ENCODE measurements at regions not wholly inside any gene's neighbourhood (a gene's known extent, or its start where the extent isn't known, plus 50 kb on each side); places are given as distances from the start of the nearest gene placed in this dataset.

DNA sequence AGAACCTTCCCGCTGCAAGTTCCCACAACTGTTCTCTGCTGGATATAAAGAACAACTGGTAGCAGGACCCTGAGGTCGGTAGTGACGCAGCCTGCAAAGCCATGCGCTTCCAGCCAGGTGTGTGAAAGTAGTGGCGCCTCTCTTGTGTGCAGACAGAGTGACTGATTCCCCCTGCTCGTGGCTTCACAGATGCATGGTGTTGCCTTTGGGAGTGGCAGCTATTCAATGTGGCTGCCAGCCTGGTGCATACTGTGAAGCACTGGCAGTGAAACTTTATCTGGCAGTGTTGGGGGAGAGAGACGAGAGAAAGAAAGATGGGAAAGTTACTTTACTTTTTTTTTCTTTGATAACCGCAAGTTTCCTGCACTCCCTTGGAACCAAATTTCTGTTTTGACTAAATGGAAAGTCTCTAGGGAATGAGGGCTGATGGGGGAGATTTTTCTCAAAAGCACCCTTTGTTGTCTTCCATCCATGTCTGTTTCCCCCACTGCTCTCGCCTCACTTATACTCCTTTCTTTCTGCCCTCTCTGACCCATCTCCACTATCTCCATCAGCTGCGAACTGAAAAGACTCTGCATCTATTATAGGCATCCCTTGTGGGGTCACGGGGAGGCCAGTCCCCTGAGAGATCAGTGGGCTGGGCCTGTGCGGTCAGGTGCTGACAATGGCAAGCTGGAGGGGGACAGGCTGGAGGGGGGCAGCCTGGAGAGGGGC, 90.0 kb upstream of the TNP1 start (continued):
- no peak for TF ChIP-seq RAD21 (IDR thresholded peaks at IDR 0.05; ENCODE audit: low read length)
- TF ChIP-seq SMC3 (IDR thresholded peaks at IDR 0.05; ENCODE audit: low read depth, low read length), result no peak
- no peak for TF ChIP-seq SIN3A (IDR thresholded peaks at IDR 0.05; ENCODE audit: borderline replicate concordance, low read depth, low read length)
- no peak for TF ChIP-seq RXRA (IDR thresholded peaks at IDR 0.05; ENCODE audit: borderline replicate concordance, low read depth)
- no peak for TF ChIP-seq GABPA (IDR thresholded peaks at IDR 0.05; ENCODE audit: low read depth)
- TF ChIP-seq, protein P1, sequence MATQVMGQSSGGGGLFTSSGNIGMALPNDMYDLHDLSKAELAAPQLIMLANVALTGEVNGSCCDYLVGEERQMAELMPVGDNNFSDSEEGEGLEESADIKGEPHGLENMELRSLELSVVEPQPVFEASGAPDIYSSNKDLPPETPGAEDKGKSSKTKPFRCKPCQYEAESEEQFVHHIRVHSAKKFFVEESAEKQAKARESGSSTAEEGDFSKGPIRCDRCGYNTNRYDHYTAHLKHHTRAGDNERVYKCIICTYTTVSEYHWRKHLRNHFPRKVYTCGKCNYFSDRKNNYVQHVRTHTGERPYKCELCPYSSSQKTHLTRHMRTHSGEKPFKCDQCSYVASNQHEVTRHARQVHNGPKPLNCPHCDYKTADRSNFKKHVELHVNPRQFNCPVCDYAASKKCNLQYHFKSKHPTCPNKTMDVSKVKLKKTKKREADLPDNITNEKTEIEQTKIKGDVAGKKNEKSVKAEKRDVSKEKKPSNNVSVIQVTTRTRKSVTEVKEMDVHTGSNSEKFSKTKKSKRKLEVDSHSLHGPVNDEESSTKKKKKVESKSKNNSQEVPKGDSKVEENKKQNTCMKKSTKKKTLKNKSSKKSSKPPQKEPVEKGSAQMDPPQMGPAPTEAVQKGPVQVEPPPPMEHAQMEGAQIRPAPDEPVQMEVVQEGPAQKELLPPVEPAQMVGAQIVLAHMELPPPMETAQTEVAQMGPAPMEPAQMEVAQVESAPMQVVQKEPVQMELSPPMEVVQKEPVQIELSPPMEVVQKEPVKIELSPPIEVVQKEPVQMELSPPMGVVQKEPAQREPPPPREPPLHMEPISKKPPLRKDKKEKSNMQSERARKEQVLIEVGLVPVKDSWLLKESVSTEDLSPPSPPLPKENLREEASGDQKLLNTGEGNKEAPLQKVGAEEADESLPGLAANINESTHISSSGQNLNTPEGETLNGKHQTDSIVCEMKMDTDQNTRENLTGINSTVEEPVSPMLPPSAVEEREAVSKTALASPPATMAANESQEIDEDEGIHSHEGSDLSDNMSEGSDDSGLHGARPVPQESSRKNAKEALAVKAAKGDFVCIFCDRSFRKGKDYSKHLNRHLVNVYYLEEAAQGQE (IDR thresholded peaks at IDR 0.05; ENCODE audit: low read depth, low read length), result no peak

DNA sequence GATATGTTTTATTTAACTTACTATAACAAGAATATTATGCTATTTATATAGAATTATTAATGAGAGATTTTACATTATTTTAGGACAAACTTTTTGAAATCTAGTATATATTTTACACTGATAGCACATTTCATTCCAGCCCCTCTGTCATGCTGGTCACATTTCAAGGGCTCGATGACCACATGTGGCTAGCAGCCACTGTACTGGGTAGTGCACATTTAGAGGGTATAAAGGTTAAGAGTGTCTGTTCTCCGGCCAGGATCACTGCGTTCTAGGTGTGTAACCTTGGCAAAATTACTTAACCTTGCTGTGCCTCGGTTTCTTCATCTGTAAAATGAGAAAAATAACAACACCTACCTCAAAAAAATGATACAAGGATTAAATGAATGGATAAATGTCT, 87.2 kb upstream of the TNP1 start:
- ChIA-PET CTCF (interaction anchor here (0.6 kb wide), 1 partner anchor 237 kb away, joined by 3 read pairs; no protein-coding TSS in a partner anchor), POLR2A (no interaction called here)

DNA sequence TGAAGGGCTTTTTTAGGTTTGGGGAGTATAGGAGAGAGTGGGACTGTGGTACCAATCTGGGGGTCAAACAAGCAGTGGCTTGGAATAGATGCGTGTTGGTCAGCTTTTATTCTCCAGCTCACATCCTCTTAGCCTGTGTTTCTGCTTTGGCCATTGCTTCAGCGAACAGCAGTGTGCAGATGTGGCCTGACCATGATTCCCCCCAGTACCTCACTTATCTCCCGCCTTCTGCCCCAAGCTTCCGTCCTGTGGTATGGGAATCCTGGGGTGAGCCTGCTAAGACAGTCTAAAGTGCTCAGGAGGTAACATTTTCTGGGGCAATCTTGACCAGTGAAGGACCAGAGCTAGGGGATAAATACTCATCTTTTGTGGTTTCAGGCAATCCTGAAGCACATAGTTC, 84.9 kb upstream of the TNP1 start:
- Histone ChIP-seq H3K9ac (no peak overlapping the region), H4K20me1 (ENCODE audit: insufficient read depth) (no peaks in the 10 kb centered on the region), H3K4me1 (ENCODE audit: control insufficient read depth in 1 of 2, insufficient read depth in 2 of 2, low read depth in 1 of 2, low read length in 1 of 2) (no peaks in the 10 kb centered on the region), H3K4me3 (ENCODE audit: low read depth in 2 of 2, low read length in 1 of 2) (no peak overlapping the region), H3K9me3 (no peaks in the 10 kb centered on the region), H3K79me2 (ENCODE audit: insufficient read depth) (no peaks in the 10 kb centered on the region), H3K27ac (ENCODE audit: low read depth in 2 of 2, low read length in 1 of 2) (no peak overlapping the region), H3K4me2 (no peak overlapping the region), H2AFZ (ENCODE audit: low read depth) (no peak overlapping the region), H3K27me3 (ENCODE audit: insufficient read depth) (no peaks in the 10 kb centered on the region; the same call in 1 of the 2 replicates), H3F3A (replicated peaks; ENCODE audit: insufficient read depth) (no peaks in the 10 kb centered on the region), H3K9me2 (no peaks in the 10 kb centered on the region), H3K36me3 (replicated peaks in 1 of 2; ENCODE audit: control insufficient read depth in 1 of 2, insufficient read depth in 2 of 2, low read length in 1 of 2) (no peaks in the 10 kb centered on the region)
- ChIA-PET POLR2A (interaction anchor here (0.7 kb wide), 1 partner anchor 14 kb away, joined by 3 read pairs; no protein-coding TSS in a partner anchor), CTCF (interaction anchor here (0.9 kb wide), 1 partner anchor 20 kb away, joined by 3 read pairs; no protein-coding TSS in a partner anchor)
- no peak for DNase-seq
- WGBS (ENCODE audit: low lambda C conversion rate), result 79% methylated on average over 4 of the region's 4 CpGs
- no peak for TF ChIP-seq JUND (IDR thresholded peaks at IDR 0.05)
- no peak for TF ChIP-seq NRF1 (IDR thresholded peaks at IDR 0.05; ENCODE audit: low read depth, low read length)
- no peak for TF ChIP-seq FOXM1 (IDR thresholded peaks at IDR 0.05; ENCODE audit: low read depth)
- TF ChIP-seq FOSL2 (IDR thresholded peaks at IDR 0.05; ENCODE audit: borderline replicate concordance, low read depth), result no peak
- TF ChIP-seq, protein P2, sequence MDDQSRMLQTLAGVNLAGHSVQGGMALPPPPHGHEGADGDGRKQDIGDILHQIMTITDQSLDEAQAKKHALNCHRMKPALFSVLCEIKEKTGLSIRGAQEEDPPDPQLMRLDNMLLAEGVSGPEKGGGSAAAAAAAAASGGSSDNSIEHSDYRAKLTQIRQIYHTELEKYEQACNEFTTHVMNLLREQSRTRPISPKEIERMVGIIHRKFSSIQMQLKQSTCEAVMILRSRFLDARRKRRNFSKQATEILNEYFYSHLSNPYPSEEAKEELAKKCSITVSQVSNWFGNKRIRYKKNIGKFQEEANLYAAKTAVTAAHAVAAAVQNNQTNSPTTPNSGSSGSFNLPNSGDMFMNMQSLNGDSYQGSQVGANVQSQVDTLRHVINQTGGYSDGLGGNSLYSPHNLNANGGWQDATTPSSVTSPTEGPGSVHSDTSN (IDR thresholded peaks at IDR 0.05), result no peak
- no peak for TF ChIP-seq EZH2phosphoT487 (IDR thresholded peaks at IDR 0.05; ENCODE audit: borderline replicate concordance, low read depth)
- no peak for TF ChIP-seq GATA2 (CRISPR knock-in tag; IDR thresholded peaks at IDR 0.05)

More for the DNA sequence above, 87.2 kb upstream of the TNP1 start:
- no peaks in the 10 kb centered on the region; the same call in 1 of the 2 replicates for H3K27me3 ChIP-seq (ENCODE audit: insufficient read depth)
- H2AFZ ChIP-seq (ENCODE audit: low read depth), result no peak overlapping the region
- no peaks in the 10 kb centered on the region for H3K79me2 ChIP-seq (ENCODE audit: insufficient read depth)
- H3F3A ChIP-seq (replicated peaks; ENCODE audit: insufficient read depth), result no peaks in the 10 kb centered on the region
- no peaks in the 10 kb centered on the region for H3K9me3 ChIP-seq
- no peaks in the 10 kb centered on the region for H3K9me2 ChIP-seq
- WGBS (ENCODE audit: low lambda C conversion rate), result 60% methylated on average over 4 of the region's 4 CpGs
- H3K27ac ChIP-seq (ENCODE audit: low read depth in 2 of 2, low read length in 1 of 2), result no peak overlapping the region
- no peak for DNase-seq
- H4K20me1 ChIP-seq (ENCODE audit: insufficient read depth), result no peaks in the 10 kb centered on the region
- H3K4me2 ChIP-seq, result no peak overlapping the region
- H3K4me1 ChIP-seq (ENCODE audit: control insufficient read depth in 1 of 2, insufficient read depth in 2 of 2, low read depth in 1 of 2, low read length in 1 of 2), result no peaks in the 10 kb centered on the region; a peak in 1 of 4 replicates
- H3K9ac ChIP-seq, result no peak overlapping the region
- H3K4me3 ChIP-seq (ENCODE audit: low read depth in 2 of 2, low read length in 1 of 2), result no peak overlapping the region
- TF ChIP-seq, protein P3, sequence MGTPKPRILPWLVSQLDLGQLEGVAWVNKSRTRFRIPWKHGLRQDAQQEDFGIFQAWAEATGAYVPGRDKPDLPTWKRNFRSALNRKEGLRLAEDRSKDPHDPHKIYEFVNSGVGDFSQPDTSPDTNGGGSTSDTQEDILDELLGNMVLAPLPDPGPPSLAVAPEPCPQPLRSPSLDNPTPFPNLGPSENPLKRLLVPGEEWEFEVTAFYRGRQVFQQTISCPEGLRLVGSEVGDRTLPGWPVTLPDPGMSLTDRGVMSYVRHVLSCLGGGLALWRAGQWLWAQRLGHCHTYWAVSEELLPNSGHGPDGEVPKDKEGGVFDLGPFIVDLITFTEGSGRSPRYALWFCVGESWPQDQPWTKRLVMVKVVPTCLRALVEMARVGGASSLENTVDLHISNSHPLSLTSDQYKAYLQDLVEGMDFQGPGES (IDR thresholded peaks at IDR 0.05; ENCODE audit: low read depth, low read length), result no peak
- no peaks in the 10 kb centered on the region for H3K36me3 ChIP-seq (replicated peaks in 1 of 2; ENCODE audit: control insufficient read depth in 1 of 2, insufficient read depth in 2 of 2, low read length in 1 of 2)
